K562 (cell line): ENCODE measurements at regions not wholly inside any gene's neighbourhood (a gene's known extent, or its start where the extent isn't known, plus 50 kb on each side); places are given as distances from the start of the nearest gene placed in this dataset.

Source experiments
- ATAC-seq: fragments of 200-7000 bp; cut with Tn5 transposase; 3 replicates; pipeline ENCODE4 v1.9.1; 2020; ENCODE audit warnings: moderate library complexity
- BruUV-seq: library from RNA; stranded (reverse); fragments of 400-500 nt; replicated peaks from 2 replicates; lab custom pipeline; 2021; lab: Mats Ljungman, UMichigan
- CTCF ChIA-PET: fragments of 300-600 bp; formaldehyde crosslinking; extraction: SDS; loops from one replicate; lab custom pipeline; 2021; ENCODE audit warnings: low intra/inter-chr PET ratio; lab: Yijun Ruan, JAX
- POLR2A ChIA-PET: fragments of 300-600, 350-650 bp; sonication (Branson Sonifier 250); formaldehyde crosslinking; extraction: SDS; loops from one replicate; lab custom pipeline; 2021; ENCODE audit warnings: antibody characterized with exemption, inconsistent platforms; lab: Yijun Ruan, JAX
- DNase-seq, 4 experiments: peaks; one replicate each; pipeline versions ENCODE4 v3.0.0 to v3.0.0-alpha.2; 2011 to 2018; ENCODE audit warnings: low spot score in 3 of 4, mixed read lengths in 3 of 4; ENCODE audit errors: extremely low read depth in 1 of 4
- FAIRE-seq: peaks from 2 replicates; lab custom pipeline; 2011; peaks lifted over from hg19 to GRCh38; lab: Jason Lieb, UNC
- H2AFZ ChIP-seq: 2 replicates; pipeline ENCODE4 v1.6.0; 2011; ENCODE audit warnings: low read depth, low read length, control low read depth, inconsistent platforms
- H3K27ac ChIP-seq: fragments of 200-600 bp; 3 replicates; pipeline ENCODE4 v1.8.0; 2011; ENCODE audit warnings: low read depth, mild to moderate bottlenecking, control low read depth, inconsistent platforms, low read length, moderate library complexity, mixed read lengths; ENCODE audit errors: extremely low read depth
- H3K27me3 ChIP-seq, 2 experiments: fragments of 300-600 bp in 1 of 2; 2 replicates in 1 of 2; 3 replicates in 1 of 2; pipeline versions ENCODE4 v1.6.0 to v1.8.0; 2011; ENCODE audit warnings: inconsistent platforms in 2 of 2, low read length in 2 of 2, mild to moderate bottlenecking in 1 of 2, mixed read lengths in 1 of 2, moderate library complexity in 1 of 2; ENCODE audit not compliant: control insufficient read depth in 2 of 2, insufficient read depth in 2 of 2
- H3K36me3 ChIP-seq: fragments of 300-600 bp; 3 replicates; pipeline ENCODE4 v1.8.0; 2011; ENCODE audit warnings: mild to moderate bottlenecking, low read length, inconsistent platforms; ENCODE audit not compliant: control insufficient read depth, insufficient read depth
- H3K4me1 ChIP-seq, 2 experiments: fragments of 200-600 bp in 1 of 2; replicated peaks in 1 of 2; 2 replicates in 1 of 2; 3 replicates in 1 of 2; pipeline versions ENCODE4 v1.5.1 to v1.8.0; 2011; ENCODE audit warnings: inconsistent platforms in 2 of 2, low read length in 2 of 2, mild to moderate bottlenecking in 1 of 2, mixed read lengths in 1 of 2, moderate library complexity in 1 of 2; ENCODE audit not compliant: control insufficient read depth in 2 of 2, insufficient read depth in 2 of 2
- H3K4me2 ChIP-seq: 2 replicates; pipeline ENCODE4 v1.6.1; 2011; ENCODE audit warnings: low read length, control low read depth, inconsistent platforms, mixed read lengths; ENCODE audit not compliant: insufficient read depth
- H3K4me3 ChIP-seq: fragments of 200-600 bp; sonication (generic), shearing (Covaris generic); 2 replicates; pipeline ENCODE4 v1.5.1; 2016; ENCODE audit warnings: control low read depth, inconsistent platforms
- H3K79me2 ChIP-seq: fragments of 200-600 bp; 3 replicates; pipeline ENCODE4 v1.8.0; 2011; ENCODE audit warnings: low read length, inconsistent platforms; ENCODE audit not compliant: control insufficient read depth, insufficient read depth
- H3K9ac ChIP-seq, 2 experiments: 2 replicates each; pipeline versions ENCODE4 v1.6.0 to v1.6.1; 2011; ENCODE audit warnings: low read depth in 2 of 2, low read length in 2 of 2, control low read depth in 1 of 2, inconsistent platforms in 1 of 2, mild to moderate bottlenecking in 1 of 2, mixed read lengths in 1 of 2; ENCODE audit not compliant: insufficient read depth in 1 of 2
- H3K9me1 ChIP-seq: one replicate; pipeline ENCODE4 v1.6.0; 2011; ENCODE audit warnings: inconsistent platforms, mild to moderate bottlenecking, low read length, moderate library complexity; ENCODE audit not compliant: control insufficient read depth, insufficient read depth
- H3K9me3 ChIP-seq: replicated peaks from 2 replicates; pipeline ENCODE4 v1.5.1; 2011; ENCODE audit warnings: low read depth, low read length, inconsistent platforms; ENCODE audit not compliant: control insufficient read depth, insufficient read depth
- H4K20me1 ChIP-seq: replicated peaks from 2 replicates; pipeline ENCODE4 v1.6.1; 2011; ENCODE audit warnings: low read length, inconsistent platforms, mixed read lengths; ENCODE audit not compliant: control insufficient read depth, insufficient read depth
- CBX8 ChIP-seq: fragments of 200-600 bp; sonication (generic); IDR thresholded peaks from 2 replicates; pipeline ENCODE4 v1.6.1; 2012; ENCODE audit warnings: borderline replicate concordance, mixed run types, low read depth, mild to moderate bottlenecking, moderate library complexity, mixed read lengths, low read length, control low read depth, inconsistent platforms; ENCODE audit not compliant: poor library complexity, severe bottlenecking; ENCODE audit errors: extremely low read depth
- CHD4 ChIP-seq: fragments of 200-600 bp; sonication (generic); IDR thresholded peaks from 3 replicates; pipeline ENCODE4 v1.6.1; 2012; ENCODE audit warnings: low read depth, mild to moderate bottlenecking, mixed read lengths, low read length, inconsistent platforms; ENCODE audit not compliant: insufficient read depth, insufficient replicate concordance, poor library complexity, severe bottlenecking
- MTF1 ChIP-seq: fragments of 250-450 bp; sonication (Bioruptor Pico); IDR thresholded peaks from 2 replicates; pipeline ENCODE4 v1.9.0; 2021; ENCODE audit warnings: moderate library complexity, mild to moderate bottlenecking, inconsistent platforms, borderline replicate concordance
- NCOA2 ChIP-seq, 2 experiments: fragments of 450-650 bp; IDR thresholded peaks; 2 replicates each; pipeline ENCODE4 v1.6.1; 2018; ENCODE audit warnings: mild to moderate bottlenecking in 2 of 2, moderate library complexity in 1 of 2; ENCODE audit not compliant: partially characterized antibody in 2 of 2
- PHTF2 ChIP-seq: fragments of 250-450 bp; sonication (Bioruptor Pico); IDR thresholded peaks from 2 replicates; pipeline ENCODE4 v1.5.0; 2021; ENCODE audit warnings: mild to moderate bottlenecking
- SMAD4 ChIP-seq: fragments of 250-450 bp; sonication (Bioruptor Pico); conservative IDR thresholded peaks from 2 replicates; pipeline ENCODE4 v1.8.0; 2021; ENCODE audit warnings: inconsistent platforms, mild to moderate bottlenecking, moderate library complexity
- SRF ChIP-seq, 2 experiments: fragments of 250-450, 450-650 bp in 1 of 2; sonication (Bioruptor Pico) in 1 of 2; sonication (generic) in 1 of 2; formaldehyde crosslinking; IDR thresholded peaks; 2 replicates each; pipeline versions ENCODE4 v1.5.0 to v1.5.1; 2020 to 2022; ENCODE audit warnings: mild to moderate bottlenecking in 1 of 2, missing genetic modification reagents in 1 of 2
- ZBTB49 ChIP-seq: sonication (generic); formaldehyde crosslinking; IDR thresholded peaks from 2 replicates; pipeline ENCODE4 v1.8.0; 2022; ENCODE audit warnings: missing genetic modification reagents, mild to moderate bottlenecking, borderline replicate concordance
- ZNF316 ChIP-seq: fragments of 450-650 bp; IDR thresholded peaks from 2 replicates; pipeline ENCODE4 v1.6.1; 2016
- ZNF766 ChIP-seq: fragments of 200-800 bp; sonication (Bioruptor generic); conservative IDR thresholded peaks from 2 replicates; pipeline ENCODE4 v1.6.1; 2016; ENCODE audit warnings: missing genetic modification characterization, missing compliant biosample characterization
- ZNF785 ChIP-seq: fragments of 250-450 bp; sonication (Bioruptor Pico); IDR thresholded peaks from 2 replicates; pipeline ENCODE4 v1.4.0; 2020; ENCODE audit warnings: mild to moderate bottlenecking
- WGBS: fragments of 100-300 bp; shearing (Covaris generic); methylation state at CpG from one replicate; pipeline ENCODE4 v1.1.6; 2016; ENCODE audit warnings: low coverage, mixed read lengths; ENCODE audit not compliant: insufficient coverage; ENCODE audit errors: missing lambda C conversion rate; 5-methylcytosine and 5-hydroxymethylcytosine counted together
- in situ Hi-C: fragments of 300-500 bp; cut with MboI; formaldehyde crosslinking; loops from 4 replicates; pipeline ENCODE4 v1.15.0; 2018; ENCODE audit warnings: inconsistent platforms, mixed read lengths
- intact Hi-C: fragments of 100-400 bp; cut with micrococcal nuclease; formaldehyde crosslinking; loops from 2 replicates; pipeline ENCODE4 v1.14.2; 2022

GRCh38 chr6:91961671-91962070 is 1374.8 kb upstream of the MAP3K7 start:
- no peaks in the 10 kb centered on the region for H3K27me3 ChIP-seq
- DNase-seq, result no peak
- H3K36me3 ChIP-seq, result no peaks in the 10 kb centered on the region
- no peak overlapping the region for H3K9ac ChIP-seq
- in situ Hi-C loops, result no loop called here
- ChIA-PET POLR2A (no interaction called here), CTCF (no interaction called here)
- H3K79me2 ChIP-seq, result no peaks in the 10 kb centered on the region
- no TSS peak for BruUV-seq
- intact Hi-C loops, result no loop called here
- no peak overlapping the region for H3K4me2 ChIP-seq
- no peaks in the 10 kb centered on the region for H3K9me3 ChIP-seq
- no peaks in the 10 kb centered on the region for H3K9me1 ChIP-seq
- H3K4me3 ChIP-seq, result no peak overlapping the region
- no peak for FAIRE-seq
- WGBS, result 5% methylated on average over 2 of the region's 2 CpGs
- H3K27ac ChIP-seq, result no peak overlapping the region
- no peak for ATAC-seq
- no peak overlapping the region for H2AFZ ChIP-seq
- no peaks in the 10 kb centered on the region for H4K20me1 ChIP-seq
- no peaks in the 10 kb centered on the region for H3K4me1 ChIP-seq
- TF ChIP-seq NCOA2 (IDR thresholded peaks at IDR 0.05; ENCODE audit: partially characterized antibody in 2 of 2) (no peak), PHTF2 (no peak), SMAD4 (CRISPR knock-in tag) (no peak), ZBTB49 (CRISPR knock-in tag) (no peak), ZNF785 (CRISPR knock-in tag) (no peak), ZNF766 (no peak), ZNF316 (no peak), CHD4 (no peak), MTF1 (CRISPR knock-in tag) (no peak), CBX8 (no peak), SRF (CRISPR knock-in tag; IDR thresholded peaks at IDR 0.05) (no peak)
